ENCODE measurements at regions not wholly inside any gene's neighbourhood (a gene's known extent, or its start where the extent isn't known, plus 50 kb on each side); places are given as distances from the start of the nearest gene placed in this dataset.

DNA sequence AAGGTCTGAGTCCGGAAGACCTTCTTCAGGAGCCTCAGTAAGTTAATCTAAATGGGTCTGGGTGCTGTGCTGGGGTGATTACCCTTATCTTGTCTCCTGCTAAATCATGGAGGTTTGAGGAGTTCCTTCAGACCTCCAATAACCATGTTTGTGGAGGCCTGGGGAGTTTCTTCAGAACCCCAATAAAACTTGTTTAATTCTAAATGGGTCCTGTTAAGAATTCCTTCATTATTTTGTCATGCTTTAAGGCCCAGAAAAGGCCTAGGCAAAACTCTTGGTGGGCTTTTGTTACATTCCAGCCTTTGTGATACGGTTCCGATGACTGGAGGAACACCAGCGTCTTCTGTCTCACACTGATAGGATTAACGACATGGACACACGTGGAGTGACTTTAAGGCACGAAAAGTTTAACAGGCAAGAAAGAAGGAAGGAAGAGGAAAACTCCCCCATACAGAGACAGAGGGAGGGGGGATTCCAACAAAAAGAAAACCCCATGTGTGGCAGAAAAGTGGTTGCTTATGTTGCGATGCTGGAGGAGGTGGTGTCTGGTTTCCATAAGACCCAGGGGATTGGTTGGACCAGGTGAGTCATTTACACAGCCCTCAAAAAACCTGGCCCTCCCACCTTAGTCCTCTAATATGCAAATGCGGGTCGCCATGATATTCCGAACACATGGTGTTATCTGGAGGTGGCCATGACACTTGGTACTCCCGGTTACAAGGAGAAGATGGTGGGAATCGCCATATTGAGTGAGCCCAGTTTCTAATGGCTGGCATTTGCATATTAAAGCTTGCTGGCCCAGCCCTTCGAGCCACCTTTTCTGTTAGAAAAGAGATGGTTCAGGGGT is 72.6 kb upstream of the MFGE8 start (continued):
- TF ChIP-seq, protein P1, sequence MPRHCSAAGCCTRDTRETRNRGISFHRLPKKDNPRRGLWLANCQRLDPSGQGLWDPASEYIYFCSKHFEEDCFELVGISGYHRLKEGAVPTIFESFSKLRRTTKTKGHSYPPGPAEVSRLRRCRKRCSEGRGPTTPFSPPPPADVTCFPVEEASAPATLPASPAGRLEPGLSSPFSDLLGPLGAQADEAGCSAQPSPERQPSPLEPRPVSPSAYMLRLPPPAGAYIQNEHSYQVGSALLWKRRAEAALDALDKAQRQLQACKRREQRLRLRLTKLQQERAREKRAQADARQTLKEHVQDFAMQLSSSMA (CRISPR knock-in tag; IDR thresholded peaks at IDR 0.05), result no peak
- peak; percentile 26; the same call in 1 of the 2 replicates for TF ChIP-seq ZEB2 (IDR thresholded peaks at IDR 0.05)
- no peak for TF ChIP-seq WHSC1 (IDR thresholded peaks at IDR 0.05; ENCODE audit: low read length)
- TF ChIP-seq NR2C1 (IDR thresholded peaks at IDR 0.05), result no peak
- TF ChIP-seq NR2C1 (tag; IDR thresholded peaks at IDR 0.05), result peak; percentile 60; the same call in 1 of the 2 replicates
- TF ChIP-seq TCFL5 (CRISPR knock-in tag; conservative IDR thresholded peaks at IDR 0.05), result 0 out of 2 replicates have a peak, but pooled peaks have one; percentile 20
- TF ChIP-seq STAT5B (CRISPR knock-in tag; IDR thresholded peaks at IDR 0.05), result no peak
- TF ChIP-seq MYC (IDR thresholded peaks at IDR 0.05; ENCODE audit: low read depth, low read length), result peak; percentile 97
- TF ChIP-seq MYC (CRISPR knock-in tag; IDR thresholded peaks at IDR 0.05; ENCODE audit: borderline replicate concordance, low read depth), result peak; percentile 77; the same call in 1 of the 2 replicates
- TF ChIP-seq, protein P2, sequence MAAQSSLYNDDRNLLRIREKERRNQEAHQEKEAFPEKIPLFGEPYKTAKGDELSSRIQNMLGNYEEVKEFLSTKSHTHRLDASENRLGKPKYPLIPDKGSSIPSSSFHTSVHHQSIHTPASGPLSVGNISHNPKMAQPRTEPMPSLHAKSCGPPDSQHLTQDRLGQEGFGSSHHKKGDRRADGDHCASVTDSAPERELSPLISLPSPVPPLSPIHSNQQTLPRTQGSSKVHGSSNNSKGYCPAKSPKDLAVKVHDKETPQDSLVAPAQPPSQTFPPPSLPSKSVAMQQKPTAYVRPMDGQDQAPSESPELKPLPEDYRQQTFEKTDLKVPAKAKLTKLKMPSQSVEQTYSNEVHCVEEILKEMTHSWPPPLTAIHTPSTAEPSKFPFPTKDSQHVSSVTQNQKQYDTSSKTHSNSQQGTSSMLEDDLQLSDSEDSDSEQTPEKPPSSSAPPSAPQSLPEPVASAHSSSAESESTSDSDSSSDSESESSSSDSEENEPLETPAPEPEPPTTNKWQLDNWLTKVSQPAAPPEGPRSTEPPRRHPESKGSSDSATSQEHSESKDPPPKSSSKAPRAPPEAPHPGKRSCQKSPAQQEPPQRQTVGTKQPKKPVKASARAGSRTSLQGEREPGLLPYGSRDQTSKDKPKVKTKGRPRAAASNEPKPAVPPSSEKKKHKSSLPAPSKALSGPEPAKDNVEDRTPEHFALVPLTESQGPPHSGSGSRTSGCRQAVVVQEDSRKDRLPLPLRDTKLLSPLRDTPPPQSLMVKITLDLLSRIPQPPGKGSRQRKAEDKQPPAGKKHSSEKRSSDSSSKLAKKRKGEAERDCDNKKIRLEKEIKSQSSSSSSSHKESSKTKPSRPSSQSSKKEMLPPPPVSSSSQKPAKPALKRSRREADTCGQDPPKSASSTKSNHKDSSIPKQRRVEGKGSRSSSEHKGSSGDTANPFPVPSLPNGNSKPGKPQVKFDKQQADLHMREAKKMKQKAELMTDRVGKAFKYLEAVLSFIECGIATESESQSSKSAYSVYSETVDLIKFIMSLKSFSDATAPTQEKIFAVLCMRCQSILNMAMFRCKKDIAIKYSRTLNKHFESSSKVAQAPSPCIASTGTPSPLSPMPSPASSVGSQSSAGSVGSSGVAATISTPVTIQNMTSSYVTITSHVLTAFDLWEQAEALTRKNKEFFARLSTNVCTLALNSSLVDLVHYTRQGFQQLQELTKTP (IDR thresholded peaks at IDR 0.05; ENCODE audit: low read depth in 1 of 2, partially characterized antibody in 2 of 2), result peak in 1 of 2 experiments; percentile 46
- TF ChIP-seq, protein P3, sequence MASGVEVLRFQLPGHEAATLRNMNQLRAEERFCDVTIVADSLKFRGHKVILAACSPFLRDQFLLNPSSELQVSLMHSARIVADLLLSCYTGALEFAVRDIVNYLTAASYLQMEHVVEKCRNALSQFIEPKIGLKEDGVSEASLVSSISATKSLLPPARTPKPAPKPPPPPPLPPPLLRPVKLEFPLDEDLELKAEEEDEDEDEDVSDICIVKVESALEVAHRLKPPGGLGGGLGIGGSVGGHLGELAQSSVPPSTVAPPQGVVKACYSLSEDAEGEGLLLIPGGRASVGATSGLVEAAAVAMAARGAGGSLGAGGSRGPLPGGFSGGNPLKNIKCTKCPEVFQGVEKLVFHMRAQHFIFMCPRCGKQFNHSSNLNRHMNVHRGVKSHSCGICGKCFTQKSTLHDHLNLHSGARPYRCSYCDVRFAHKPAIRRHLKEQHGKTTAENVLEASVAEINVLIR (CRISPR knock-in tag; IDR thresholded peaks at IDR 0.05), result no peak
- TF ChIP-seq PTBP1 (IDR thresholded peaks at IDR 0.05; ENCODE audit: low read depth, low read length), result no peak
- no peak for TF ChIP-seq MIER1 (IDR thresholded peaks at IDR 0.05; ENCODE audit: low read depth)
- TF ChIP-seq, protein P4, sequence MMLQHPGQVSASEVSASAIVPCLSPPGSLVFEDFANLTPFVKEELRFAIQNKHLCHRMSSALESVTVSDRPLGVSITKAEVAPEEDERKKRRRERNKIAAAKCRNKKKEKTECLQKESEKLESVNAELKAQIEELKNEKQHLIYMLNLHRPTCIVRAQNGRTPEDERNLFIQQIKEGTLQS (IDR thresholded peaks at IDR 0.05), result peak; percentile 55; the same call in 1 of the 2 replicates
- TF ChIP-seq, protein P4 (CRISPR knock-in tag; conservative IDR thresholded peaks at IDR 0.05), result 0 out of 2 replicates have a peak, but pooled peaks have one; percentile 38
- TF ChIP-seq LARP7 (IDR thresholded peaks at IDR 0.05), result no peak
- TF ChIP-seq, protein P5, sequence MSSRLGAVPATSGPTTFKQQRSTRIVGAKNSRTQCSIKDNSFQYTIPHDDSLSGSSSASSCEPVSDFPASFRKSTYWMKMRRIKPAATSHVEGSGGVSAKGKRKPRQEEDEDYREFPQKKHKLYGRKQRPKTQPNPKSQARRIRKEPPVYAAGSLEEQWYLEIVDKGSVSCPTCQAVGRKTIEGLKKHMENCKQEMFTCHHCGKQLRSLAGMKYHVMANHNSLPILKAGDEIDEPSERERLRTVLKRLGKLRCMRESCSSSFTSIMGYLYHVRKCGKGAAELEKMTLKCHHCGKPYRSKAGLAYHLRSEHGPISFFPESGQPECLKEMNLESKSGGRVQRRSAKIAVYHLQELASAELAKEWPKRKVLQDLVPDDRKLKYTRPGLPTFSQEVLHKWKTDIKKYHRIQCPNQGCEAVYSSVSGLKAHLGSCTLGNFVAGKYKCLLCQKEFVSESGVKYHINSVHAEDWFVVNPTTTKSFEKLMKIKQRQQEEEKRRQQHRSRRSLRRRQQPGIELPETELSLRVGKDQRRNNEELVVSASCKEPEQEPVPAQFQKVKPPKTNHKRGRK (tag; IDR thresholded peaks at IDR 0.05), result no peak; the same call in 1 of the 2 replicates
- TF ChIP-seq, protein P6, sequence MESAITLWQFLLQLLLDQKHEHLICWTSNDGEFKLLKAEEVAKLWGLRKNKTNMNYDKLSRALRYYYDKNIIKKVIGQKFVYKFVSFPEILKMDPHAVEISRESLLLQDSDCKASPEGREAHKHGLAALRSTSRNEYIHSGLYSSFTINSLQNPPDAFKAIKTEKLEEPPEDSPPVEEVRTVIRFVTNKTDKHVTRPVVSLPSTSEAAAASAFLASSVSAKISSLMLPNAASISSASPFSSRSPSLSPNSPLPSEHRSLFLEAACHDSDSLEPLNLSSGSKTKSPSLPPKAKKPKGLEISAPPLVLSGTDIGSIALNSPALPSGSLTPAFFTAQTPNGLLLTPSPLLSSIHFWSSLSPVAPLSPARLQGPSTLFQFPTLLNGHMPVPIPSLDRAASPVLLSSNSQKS (CRISPR knock-in tag; IDR thresholded peaks at IDR 0.05), result no peak
- TF ChIP-seq RUNX1 (IDR thresholded peaks at IDR 0.05; ENCODE audit: low read depth), result no peak

All from K562 (cell line).